Endometrium (tissue), 2 donors: ENCODE measurements at regions not wholly inside any gene's neighbourhood (a gene's known extent, or its start where the extent isn't known, plus 50 kb on each side); places are given as distances from the start of the nearest gene placed in this dataset.
"Not testable (repeated sequence)": the region's sequence is repeated elsewhere in the genome, so short reads cannot be mapped to it uniquely, and the experiment has no call there.

Experiments used
- FAIRE-seq: peaks from 2 replicates; lab custom pipeline; 2012; peaks lifted over from hg19 to GRCh38; lab: Jason Lieb, UNC
- donor health status: control.
- donor health status: control.

GRCh38 chr2:64251497-64252250 lies 107.5 kb upstream of the PELI1 start:
- FAIRE-seq = no peak

DNA sequence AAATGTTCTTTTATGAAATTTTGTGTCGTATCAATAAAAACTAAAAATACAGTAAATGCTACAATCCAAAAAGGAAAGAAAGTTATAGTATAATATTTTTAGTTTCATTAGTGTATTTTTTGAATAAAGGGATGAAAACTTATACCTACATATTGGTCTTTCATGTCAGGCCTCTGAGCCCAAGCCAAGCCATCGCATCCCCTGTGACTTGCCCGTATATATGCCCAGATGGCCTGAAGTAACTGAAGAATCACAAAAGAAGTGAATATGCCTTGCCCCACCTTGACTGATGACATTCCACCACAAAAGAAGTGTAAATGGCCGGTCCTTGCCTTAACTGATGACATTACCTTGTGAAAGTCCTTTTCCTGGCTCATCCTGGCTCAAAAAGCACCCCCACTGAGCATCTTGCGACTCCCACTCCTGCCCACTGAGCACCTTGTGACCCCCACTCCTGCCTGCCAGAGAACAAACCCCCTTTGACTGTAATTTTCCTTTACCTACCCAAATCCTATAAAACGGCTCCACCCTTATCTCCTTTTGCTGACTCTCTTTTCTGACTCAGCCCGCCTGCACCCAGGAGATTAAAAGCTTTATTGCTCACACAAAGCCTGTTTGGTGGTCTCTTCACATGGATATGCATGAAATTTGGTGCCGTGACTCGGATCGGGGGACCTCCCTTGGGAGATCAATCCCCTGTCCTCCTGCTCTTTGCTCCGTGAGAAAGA lies 108.2 kb upstream of the PELI1 start:
- FAIRE-seq = not testable (repeated sequence)

- not testable (repeated sequence) for FAIRE-seq
These were observed 109.2 kb upstream of the PELI1 start for GRCh38 chr2:64253421-64253820.

DNA sequence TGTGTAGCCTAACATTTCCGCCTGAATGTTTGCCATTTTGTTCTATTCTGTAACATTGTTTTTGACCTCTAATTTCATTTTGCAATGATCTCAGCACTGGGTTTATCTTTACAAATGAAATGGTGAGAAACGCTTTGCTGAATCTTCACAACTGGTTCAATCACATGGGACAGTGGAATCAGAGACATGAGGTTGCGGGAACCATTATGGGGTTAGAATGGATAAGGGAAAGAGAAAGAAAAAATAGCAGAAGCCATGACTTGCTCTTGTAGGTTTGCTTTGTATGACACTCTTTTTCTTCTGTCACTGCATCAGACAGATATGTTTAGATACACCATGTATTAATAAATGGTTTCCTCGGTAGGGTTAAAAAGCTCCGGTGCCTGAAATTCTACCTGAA lies 114.3 kb upstream of the PELI1 start:
- no peak for FAIRE-seq

GRCh38 chr2:64259312-64259711 lies 115.1 kb upstream of the PELI1 start:
- FAIRE-seq = no peak

DNA sequence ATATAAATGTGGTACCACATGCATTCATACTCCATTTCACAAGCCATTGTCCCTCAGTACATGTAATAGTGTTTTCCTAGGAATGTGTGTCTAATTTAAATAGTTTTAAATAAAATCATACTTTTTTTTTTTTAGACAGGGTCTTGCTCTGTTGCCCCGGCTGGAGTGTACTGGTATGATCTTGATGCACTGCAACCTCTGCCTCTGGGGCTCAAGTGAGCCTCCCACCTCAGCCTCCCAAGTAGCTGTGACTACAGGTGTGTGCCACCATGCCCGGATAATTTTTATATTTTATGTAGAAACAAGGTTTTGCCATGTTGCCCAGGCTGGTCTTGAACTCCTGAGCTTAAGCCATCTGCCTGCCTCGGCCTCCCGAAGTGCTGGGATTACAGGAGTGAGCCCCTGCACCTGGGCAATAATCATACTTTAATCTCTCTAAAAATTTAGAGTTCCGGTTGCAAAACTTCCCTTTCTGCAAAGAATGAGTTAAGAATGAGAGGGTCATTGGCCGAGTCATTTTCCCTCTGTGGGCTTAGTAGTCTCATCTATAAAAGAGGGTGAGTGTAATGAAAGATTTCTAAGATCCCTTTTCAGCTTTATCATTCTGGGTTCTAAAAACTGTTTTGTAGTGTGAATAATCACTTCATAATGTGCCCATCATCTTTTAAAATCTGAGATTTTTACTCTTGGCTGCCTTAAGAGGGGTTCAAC lies 116.0 kb upstream of the PELI1 start:
- FAIRE-seq = no peak

DNA sequence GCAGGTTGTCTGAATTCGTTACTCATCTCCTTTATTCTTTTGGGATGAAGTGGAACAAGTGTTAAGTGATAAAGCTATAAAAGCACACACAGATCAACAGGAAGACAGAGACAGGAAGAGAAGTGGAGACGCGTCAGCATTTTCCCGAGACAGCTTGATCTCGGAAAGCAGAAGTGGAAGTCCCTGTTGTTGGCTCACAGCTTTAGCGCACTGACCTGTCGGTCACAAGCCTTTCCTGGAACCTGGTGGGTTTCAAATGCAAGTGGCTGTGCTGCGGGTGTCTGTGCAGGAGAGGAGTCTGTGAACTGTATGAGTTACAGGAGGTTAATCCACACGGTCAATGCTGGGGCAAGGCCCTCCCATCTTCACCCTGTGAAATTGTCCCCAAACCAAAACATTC lies 116.6 kb upstream of the PELI1 start:
- FAIRE-seq = no peak

- no peak for FAIRE-seq
These were observed 117.9 kb upstream of the PELI1 start for GRCh38 chr2:64262071-64262470.

DNA sequence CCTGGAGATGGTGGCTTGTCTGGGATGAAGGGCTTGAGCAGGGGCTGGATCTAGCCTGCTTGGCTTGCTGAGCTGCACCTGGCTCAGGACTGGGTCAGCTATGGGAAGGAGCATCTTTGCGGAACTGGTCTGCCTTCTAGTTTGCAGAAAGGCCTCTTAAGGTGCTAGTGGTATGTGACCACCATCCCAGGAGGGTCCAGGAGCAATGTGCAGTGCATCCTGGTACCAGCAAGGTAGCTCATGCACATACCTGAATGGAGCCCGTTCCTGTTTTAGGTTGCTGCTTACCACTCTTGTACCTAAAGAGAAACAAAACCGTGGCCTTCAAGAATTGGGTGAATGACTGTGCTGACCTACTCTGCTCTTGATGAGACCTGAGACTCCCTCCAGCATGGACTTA lies 118.6 kb upstream of the PELI1 start:
- no peak for FAIRE-seq

DNA sequence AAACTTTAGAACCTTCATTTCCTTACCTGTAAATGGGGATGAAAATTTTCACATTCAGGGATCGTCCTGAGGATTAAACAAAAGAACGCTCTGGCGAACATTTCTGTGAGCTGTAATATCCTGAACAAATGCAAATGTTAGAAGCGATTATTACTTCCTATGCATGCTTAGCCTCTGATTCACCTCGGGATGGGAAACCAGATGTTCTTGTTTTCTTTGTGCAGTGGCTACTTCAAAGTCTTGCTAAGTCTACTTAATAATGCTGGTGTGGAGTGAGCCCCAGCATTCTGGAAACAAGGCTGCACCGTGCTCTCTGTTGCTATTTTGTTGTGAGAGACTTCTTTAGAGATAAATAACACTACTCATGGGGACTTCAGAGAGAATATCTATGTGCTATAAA lies 119.1 kb upstream of the PELI1 start:
- FAIRE-seq = peak; percentile 88

GRCh38 chr2:64267699-64268098 lies 123.5 kb upstream of the PELI1 start:
- no peak for FAIRE-seq

- no peak for FAIRE-seq
These were observed 124.3 kb upstream of the PELI1 start for GRCh38 chr2:64268330-64269048.

DNA sequence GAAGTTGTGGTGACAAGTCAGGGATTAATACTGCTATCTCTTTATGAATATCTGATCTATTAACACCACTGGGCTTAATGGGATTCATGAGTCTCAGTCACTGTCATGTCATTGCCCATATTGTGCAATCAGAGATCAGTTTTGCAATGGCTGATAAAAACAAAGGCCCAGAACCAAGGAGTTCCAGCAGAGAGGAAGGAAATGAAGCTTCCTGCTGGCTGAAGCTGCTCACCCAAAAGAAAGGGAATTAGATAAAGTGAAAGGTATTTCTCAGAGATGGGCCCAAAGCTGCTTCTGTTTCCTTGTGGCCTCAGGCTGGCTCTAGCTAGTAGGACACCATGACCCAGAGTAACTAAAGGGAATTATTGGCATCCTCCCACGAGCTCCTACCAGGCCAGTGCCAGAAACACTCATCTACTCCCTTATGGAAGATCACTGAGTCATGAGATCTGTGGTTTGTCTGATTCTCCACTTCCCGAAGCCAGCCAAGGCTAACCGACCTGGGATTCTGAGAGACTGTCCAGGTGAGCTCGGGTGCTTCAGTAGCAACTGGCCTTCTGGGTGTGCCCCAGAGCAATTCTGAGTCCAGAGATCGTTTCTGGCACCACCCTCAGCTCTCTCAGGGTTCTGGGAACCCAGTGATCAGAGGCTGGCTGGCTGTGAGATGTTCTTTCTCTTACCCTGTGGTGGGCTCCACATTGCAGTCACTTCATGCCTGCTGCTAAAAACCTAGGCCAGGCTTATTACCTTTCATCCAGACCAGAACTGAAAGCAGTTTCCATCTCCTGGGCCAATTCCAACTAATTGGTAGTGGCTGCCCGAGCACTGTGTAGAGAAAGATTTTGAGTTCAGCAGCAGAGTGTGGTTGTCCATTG lies 129.5 kb upstream of the PELI1 start:
- no peak for FAIRE-seq

- no peak for FAIRE-seq
These were observed 130.4 kb upstream of the PELI1 start for GRCh38 chr2:64274399-64275173.

- no peak for FAIRE-seq
These were observed 130.9 kb upstream of the PELI1 start for GRCh38 chr2:64275174-64275466.

- FAIRE-seq = no peak
These were observed 132.3 kb upstream of the PELI1 start for GRCh38 chr2:64276417-64277095.

- FAIRE-seq = no peak
These were observed 133.1 kb upstream of the PELI1 start for GRCh38 chr2:64277101-64277849.

DNA sequence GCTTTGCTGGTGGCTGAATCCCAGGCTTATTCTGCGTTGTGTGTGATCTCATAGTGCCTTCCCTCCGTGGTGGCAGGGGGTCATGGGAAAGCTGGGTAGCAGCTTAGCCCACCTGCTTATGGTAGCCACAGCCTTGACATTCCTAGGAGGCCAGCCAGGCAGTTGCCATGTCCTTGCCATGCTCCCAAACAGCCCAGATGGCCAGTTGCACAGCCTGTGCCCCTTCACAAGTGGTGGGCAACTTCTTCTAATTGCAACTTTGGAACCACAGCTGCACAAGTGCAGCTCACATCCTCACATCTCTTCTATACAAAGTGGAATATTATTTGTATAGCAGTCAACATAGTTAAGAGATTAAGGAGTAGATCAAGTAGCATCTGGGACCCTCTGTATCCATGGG lies 136.6 kb upstream of the PELI1 start:
- not testable (repeated sequence) for FAIRE-seq

- FAIRE-seq = no peak
These were observed 138.9 kb upstream of the PELI1 start for GRCh38 chr2:64283006-64283570.
